ENCODE measurements at regions not wholly inside any gene's neighbourhood (a gene's known extent, or its start where the extent isn't known, plus 50 kb on each side); places are given as distances from the start of the nearest gene placed in this dataset.

DNA sequence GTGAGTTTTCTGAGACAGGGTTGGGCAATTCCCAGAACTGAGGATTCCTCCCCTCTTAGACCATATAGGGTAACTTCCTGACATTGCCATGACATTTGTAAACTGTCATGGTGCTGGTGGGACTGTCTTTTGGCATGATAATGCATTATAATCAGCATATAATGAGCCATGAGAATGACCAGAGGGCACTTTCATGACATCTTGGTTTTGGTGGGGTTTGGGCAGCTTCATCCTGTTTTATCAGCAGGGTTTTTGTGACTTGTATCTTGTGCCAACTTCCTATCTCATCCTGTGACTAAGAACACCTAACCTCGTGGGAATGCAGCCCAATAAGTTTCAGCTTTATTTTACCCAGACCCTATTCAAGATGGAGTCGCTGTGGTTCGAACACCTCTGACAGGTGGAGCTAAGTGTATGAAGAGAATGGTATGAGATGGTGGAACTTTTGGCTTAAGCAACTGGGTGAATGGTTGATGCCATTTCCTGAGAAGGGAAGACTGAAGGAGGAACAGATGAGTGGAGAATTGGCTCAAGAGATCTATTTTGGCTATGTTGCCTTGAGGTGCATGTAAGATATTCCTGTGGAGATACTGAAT is 217.3 kb downstream of the RAB11FIP4 start:
- TF ChIP-seq, protein P1, sequence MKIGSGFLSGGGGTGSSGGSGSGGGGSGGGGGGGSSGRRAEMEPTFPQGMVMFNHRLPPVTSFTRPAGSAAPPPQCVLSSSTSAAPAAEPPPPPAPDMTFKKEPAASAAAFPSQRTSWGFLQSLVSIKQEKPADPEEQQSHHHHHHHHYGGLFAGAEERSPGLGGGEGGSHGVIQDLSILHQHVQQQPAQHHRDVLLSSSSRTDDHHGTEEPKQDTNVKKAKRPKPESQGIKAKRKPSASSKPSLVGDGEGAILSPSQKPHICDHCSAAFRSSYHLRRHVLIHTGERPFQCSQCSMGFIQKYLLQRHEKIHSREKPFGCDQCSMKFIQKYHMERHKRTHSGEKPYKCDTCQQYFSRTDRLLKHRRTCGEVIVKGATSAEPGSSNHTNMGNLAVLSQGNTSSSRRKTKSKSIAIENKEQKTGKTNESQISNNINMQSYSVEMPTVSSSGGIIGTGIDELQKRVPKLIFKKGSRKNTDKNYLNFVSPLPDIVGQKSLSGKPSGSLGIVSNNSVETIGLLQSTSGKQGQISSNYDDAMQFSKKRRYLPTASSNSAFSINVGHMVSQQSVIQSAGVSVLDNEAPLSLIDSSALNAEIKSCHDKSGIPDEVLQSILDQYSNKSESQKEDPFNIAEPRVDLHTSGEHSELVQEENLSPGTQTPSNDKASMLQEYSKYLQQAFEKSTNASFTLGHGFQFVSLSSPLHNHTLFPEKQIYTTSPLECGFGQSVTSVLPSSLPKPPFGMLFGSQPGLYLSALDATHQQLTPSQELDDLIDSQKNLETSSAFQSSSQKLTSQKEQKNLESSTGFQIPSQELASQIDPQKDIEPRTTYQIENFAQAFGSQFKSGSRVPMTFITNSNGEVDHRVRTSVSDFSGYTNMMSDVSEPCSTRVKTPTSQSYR (CRISPR knock-in tag; IDR thresholded peaks at IDR 0.05), result no peak
- TF ChIP-seq, protein P2, sequence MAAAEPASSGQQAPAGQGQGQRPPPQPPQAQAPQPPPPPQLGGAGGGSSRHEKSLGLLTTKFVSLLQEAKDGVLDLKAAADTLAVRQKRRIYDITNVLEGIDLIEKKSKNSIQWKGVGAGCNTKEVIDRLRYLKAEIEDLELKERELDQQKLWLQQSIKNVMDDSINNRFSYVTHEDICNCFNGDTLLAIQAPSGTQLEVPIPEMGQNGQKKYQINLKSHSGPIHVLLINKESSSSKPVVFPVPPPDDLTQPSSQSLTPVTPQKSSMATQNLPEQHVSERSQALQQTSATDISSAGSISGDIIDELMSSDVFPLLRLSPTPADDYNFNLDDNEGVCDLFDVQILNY (CRISPR knock-in tag; IDR thresholded peaks at IDR 0.05), result no peak

Measured in WTC11 (cell line).